SK-N-SH (cell line): ENCODE measurements at regions not wholly inside any gene's neighbourhood (a gene's known extent, or its start where the extent isn't known, plus 50 kb on each side); places are given as distances from the start of the nearest gene placed in this dataset.
"Not testable (repeated sequence)": the region's sequence is repeated elsewhere in the genome, so short reads cannot be mapped to it uniquely, and the experiment has no call there.

Source experiments
- CTCF ChIA-PET: fragments of 300-600, 350-600 bp; formaldehyde crosslinking; extraction: SDS; loops from one replicate; lab custom pipeline; 2021; lab: Yijun Ruan, JAX
- POLR2A ChIA-PET: fragments of 350-600 bp; sonication (Branson Sonifier 250); formaldehyde crosslinking; extraction: SDS; loops from one replicate; lab custom pipeline; 2020; ENCODE audit warnings: antibody characterized with exemption, inconsistent platforms; lab: Yijun Ruan, JAX
- DNase-seq: peaks from one replicate; pipeline ENCODE4 v3.0.0; 2012
- H2AFZ ChIP-seq: fragments of 200-600 bp; sonication (generic); 2 replicates; pipeline ENCODE4 v1.8.1; 2016; ENCODE audit warnings: antibody characterized with exemption, mild to moderate bottlenecking, low read depth
- H3F3A ChIP-seq: fragments of 200-600 bp; sonication (generic); replicated peaks from 2 replicates; pipeline ENCODE3; 2016; ENCODE audit warnings: antibody characterized with exemption, mild to moderate bottlenecking; ENCODE audit not compliant: insufficient read depth
- H3K27ac ChIP-seq, 2 experiments: fragments of 200-500 bp in 1 of 2; fragments of 200-600 bp in 1 of 2; sonication (Bioruptor generic) in 1 of 2; sonication (generic), shearing (Covaris generic) in 1 of 2; 2 replicates each; pipeline versions ENCODE4 v1.5.1 to v1.6.1; 2014 to 2016; ENCODE audit warnings: low read depth in 2 of 2, inconsistent platforms in 1 of 2, low read length in 1 of 2, mild to moderate bottlenecking in 1 of 2, mixed read lengths in 1 of 2
- H3K27me3 ChIP-seq: fragments of 200-600 bp; sonication (generic), shearing (Covaris generic); 2 replicates; pipeline ENCODE4 v1.6.1; 2016; ENCODE audit warnings: mixed run types; ENCODE audit not compliant: insufficient read depth
- H3K36me3 ChIP-seq, 2 experiments: fragments of 200-500 bp in 1 of 2; fragments of 200-600 bp in 1 of 2; sonication (Bioruptor generic) in 1 of 2; sonication (generic) in 1 of 2; replicated peaks in 1 of 2; 2 replicates each; pipeline versions ENCODE3 to v1.5.1; 2014 to 2016; ENCODE audit warnings: low read length in 1 of 2, mild to moderate bottlenecking in 1 of 2; ENCODE audit not compliant: insufficient read depth in 2 of 2, control insufficient read depth in 1 of 2
- H3K4me1 ChIP-seq, 2 experiments: fragments of 200-500 bp in 1 of 2; fragments of 200-600 bp in 1 of 2; sonication (Bioruptor generic) in 1 of 2; sonication (generic), shearing (Covaris generic) in 1 of 2; 2 replicates each; pipeline versions ENCODE4 v1.5.1 to v1.6.1; 2014 to 2016; ENCODE audit warnings: low read depth in 1 of 2, low read length in 1 of 2, mixed run types in 1 of 2; ENCODE audit not compliant: insufficient read depth in 2 of 2, control insufficient read depth in 1 of 2
- H3K4me2 ChIP-seq: fragments of 200-600 bp; sonication (generic), shearing (Covaris generic); 2 replicates; pipeline ENCODE4 v1.6.1; 2017; ENCODE audit warnings: mixed run types
- H3K4me3 ChIP-seq, 2 experiments: fragments of 200-500 bp in 1 of 2; fragments of 200-600 bp in 1 of 2; sonication (Bioruptor generic) in 1 of 2; sonication (generic), shearing (Covaris generic) in 1 of 2; 2 replicates each; pipeline versions ENCODE4 v1.5.1 to v1.8.1; 2014 to 2016; ENCODE audit warnings: low read depth in 2 of 2, inconsistent platforms in 1 of 2, low read length in 1 of 2, mild to moderate bottlenecking in 1 of 2, mixed read lengths in 1 of 2, moderate library complexity in 1 of 2
- H3K79me2 ChIP-seq: fragments of 200-600 bp; sonication (generic); 2 replicates; pipeline ENCODE4 v1.8.1; 2017; ENCODE audit warnings: mild to moderate bottlenecking; ENCODE audit not compliant: insufficient read depth
- H3K9ac ChIP-seq: fragments of 200-600 bp; sonication (generic); 2 replicates; pipeline ENCODE4 v1.6.1; 2017; ENCODE audit warnings: mixed run types
- H3K9me2 ChIP-seq: fragments of 200-600 bp; sonication (generic); 2 replicates; pipeline ENCODE4 v1.6.1; 2017; ENCODE audit warnings: mixed run types
- H3K9me3 ChIP-seq: fragments of 200-600 bp; sonication (generic); 2 replicates; pipeline ENCODE4 v1.6.1; 2017; ENCODE audit warnings: mixed run types, mild to moderate bottlenecking, moderate library complexity
- H4K20me1 ChIP-seq: fragments of 200-600 bp; sonication (generic); 2 replicates; pipeline ENCODE4 v1.6.1; 2017; ENCODE audit warnings: mild to moderate bottlenecking, mixed run types; ENCODE audit not compliant: insufficient read depth
- ELF1 ChIP-seq: IDR thresholded peaks from 2 replicates; pipeline ENCODE4 v1.4.0; 2012
- EP300 ChIP-seq, 2 experiments: IDR thresholded peaks; 2 replicates each; pipeline versions ENCODE4 v1.4.0 to v1.6.1; 2012; ENCODE audit warnings: borderline replicate concordance in 1 of 2, low read depth in 1 of 2, low read length in 1 of 2
- EZH2phosphoT487 ChIP-seq: fragments of 200-600 bp; sonication (generic); IDR thresholded peaks from 2 replicates; pipeline ENCODE4 v1.6.1; 2017; ENCODE audit warnings: low read depth, mixed run types, mild to moderate bottlenecking, antibody characterized with exemption, moderate library complexity, borderline replicate concordance
- FOSL2 ChIP-seq: IDR thresholded peaks from 2 replicates; pipeline ENCODE4 v1.4.0; 2012; ENCODE audit warnings: low read depth, mild to moderate bottlenecking, moderate library complexity, borderline replicate concordance
- GABPA ChIP-seq: IDR thresholded peaks from 2 replicates; pipeline ENCODE4 v1.4.0; 2012; ENCODE audit warnings: low read depth, mild to moderate bottlenecking
- MAX ChIP-seq: IDR thresholded peaks from 2 replicates; pipeline ENCODE4 v1.4.0; 2012; ENCODE audit warnings: low read depth
- MEF2A ChIP-seq: IDR thresholded peaks from 2 replicates; pipeline ENCODE4 v1.4.0; 2012; ENCODE audit warnings: low read depth, borderline replicate concordance
- POLR2AphosphoS5 ChIP-seq: IDR thresholded peaks from 2 replicates; pipeline ENCODE4 v1.6.1; 2012; ENCODE audit warnings: low read depth, low read length
- SMC3 ChIP-seq: IDR thresholded peaks from 2 replicates; pipeline ENCODE4 v1.6.1; 2012; ENCODE audit warnings: low read depth, low read length, improper control_type of control experiment
- TAF1 ChIP-seq: IDR thresholded peaks from 2 replicates; pipeline ENCODE4 v1.6.1; 2012; ENCODE audit warnings: low read depth, mild to moderate bottlenecking, low read length, moderate library complexity, borderline replicate concordance
- TCF12 ChIP-seq: IDR thresholded peaks from 2 replicates; pipeline ENCODE4 v1.4.0; 2012
- TEAD4 ChIP-seq: IDR thresholded peaks from 2 replicates; pipeline ENCODE4 v1.4.0; 2012; ENCODE audit warnings: mild to moderate bottlenecking, borderline replicate concordance; ENCODE audit not compliant: insufficient read depth
- USF1 ChIP-seq: IDR thresholded peaks from 2 replicates; pipeline ENCODE4 v1.4.0; 2012; ENCODE audit warnings: low read depth, borderline replicate concordance
- WGBS: methylation state at CpG from one replicate; pipeline ENCODE4 v1.1.6; 2017; ENCODE audit warnings: low lambda C conversion rate; 5-methylcytosine and 5-hydroxymethylcytosine counted together
- TF ChIP-seq, protein P1 (sequence below): fragments of 200-600 bp; sonication (generic); IDR thresholded peaks from 2 replicates; pipeline ENCODE4 v1.6.1; 2017; ENCODE audit warnings: antibody characterized with exemption, mild to moderate bottlenecking, moderate library complexity
- TF ChIP-seq, protein P2 (sequence below): IDR thresholded peaks from 2 replicates; pipeline ENCODE4; 2012
- TF ChIP-seq, protein P3 (sequence below): IDR thresholded peaks from 2 replicates; pipeline ENCODE4 v1.6.1; 2012; ENCODE audit warnings: mild to moderate bottlenecking, low read depth, low read length, moderate library complexity

- no peak for TF ChIP-seq EP300 (IDR thresholded peaks at IDR 0.05; ENCODE audit: borderline replicate concordance in 1 of 2, low read depth in 1 of 2, low read length in 1 of 2)
- TF ChIP-seq MEF2A: no peak
- TF ChIP-seq, protein P1, sequence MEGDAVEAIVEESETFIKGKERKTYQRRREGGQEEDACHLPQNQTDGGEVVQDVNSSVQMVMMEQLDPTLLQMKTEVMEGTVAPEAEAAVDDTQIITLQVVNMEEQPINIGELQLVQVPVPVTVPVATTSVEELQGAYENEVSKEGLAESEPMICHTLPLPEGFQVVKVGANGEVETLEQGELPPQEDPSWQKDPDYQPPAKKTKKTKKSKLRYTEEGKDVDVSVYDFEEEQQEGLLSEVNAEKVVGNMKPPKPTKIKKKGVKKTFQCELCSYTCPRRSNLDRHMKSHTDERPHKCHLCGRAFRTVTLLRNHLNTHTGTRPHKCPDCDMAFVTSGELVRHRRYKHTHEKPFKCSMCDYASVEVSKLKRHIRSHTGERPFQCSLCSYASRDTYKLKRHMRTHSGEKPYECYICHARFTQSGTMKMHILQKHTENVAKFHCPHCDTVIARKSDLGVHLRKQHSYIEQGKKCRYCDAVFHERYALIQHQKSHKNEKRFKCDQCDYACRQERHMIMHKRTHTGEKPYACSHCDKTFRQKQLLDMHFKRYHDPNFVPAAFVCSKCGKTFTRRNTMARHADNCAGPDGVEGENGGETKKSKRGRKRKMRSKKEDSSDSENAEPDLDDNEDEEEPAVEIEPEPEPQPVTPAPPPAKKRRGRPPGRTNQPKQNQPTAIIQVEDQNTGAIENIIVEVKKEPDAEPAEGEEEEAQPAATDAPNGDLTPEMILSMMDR: no peak
- no peak for TF ChIP-seq TEAD4
- no peak for TF ChIP-seq EZH2phosphoT487
- TF ChIP-seq MAX: no peak
These were observed 517.1 kb downstream of the PRKD1 start (continued) for GRCh38 chr14:29410581-29410980.

- WGBS: under 1% methylated on average over 5 of the region's 5 CpGs
- H3K27ac ChIP-seq, H3K9me3 ChIP-seq, H3K27me3 ChIP-seq, H3K36me3 ChIP-seq, H3K4me2 ChIP-seq, H4K20me1 ChIP-seq, POLR2A ChIA-PET, H3K9ac ChIP-seq, H3F3A ChIP-seq, H3K4me1 ChIP-seq, CTCF ChIA-PET, H3K4me3 ChIP-seq, H3K9me2 ChIP-seq, H3K79me2 ChIP-seq, DNase-seq, H2AFZ ChIP-seq: not testable (repeated sequence)
These were observed 512.7 kb downstream of the PRKD1 start for GRCh38 chr14:29414931-29415330.

- WGBS: 0% methylated on average over 1 of the region's 1 CpG
- H3K27ac ChIP-seq: no peak overlapping the region
- H3K9ac ChIP-seq: no peak overlapping the region
- H4K20me1 ChIP-seq: no peaks in the 10 kb centered on the region
- no peak for DNase-seq
- ChIA-PET CTCF (no interaction called here), POLR2A (no interaction called here)
- no peaks in the 10 kb centered on the region for H3K36me3 ChIP-seq
- H3K9me2 ChIP-seq: no peaks in the 10 kb centered on the region
- H3F3A ChIP-seq: no peaks in the 10 kb centered on the region
- H3K27me3 ChIP-seq: peaks cover 15% of the 10 kb centered on the region
- no peaks in the 10 kb centered on the region for H3K4me1 ChIP-seq
- no peaks in the 10 kb centered on the region for H3K9me3 ChIP-seq
- no peak overlapping the region for H3K4me3 ChIP-seq
- H3K79me2 ChIP-seq: no peaks in the 10 kb centered on the region
- no peak overlapping the region for H2AFZ ChIP-seq
- H3K4me2 ChIP-seq: no peak overlapping the region
- TF ChIP-seq, protein P1: no peak
- TF ChIP-seq USF1: no peak
- TF ChIP-seq, protein P2, sequence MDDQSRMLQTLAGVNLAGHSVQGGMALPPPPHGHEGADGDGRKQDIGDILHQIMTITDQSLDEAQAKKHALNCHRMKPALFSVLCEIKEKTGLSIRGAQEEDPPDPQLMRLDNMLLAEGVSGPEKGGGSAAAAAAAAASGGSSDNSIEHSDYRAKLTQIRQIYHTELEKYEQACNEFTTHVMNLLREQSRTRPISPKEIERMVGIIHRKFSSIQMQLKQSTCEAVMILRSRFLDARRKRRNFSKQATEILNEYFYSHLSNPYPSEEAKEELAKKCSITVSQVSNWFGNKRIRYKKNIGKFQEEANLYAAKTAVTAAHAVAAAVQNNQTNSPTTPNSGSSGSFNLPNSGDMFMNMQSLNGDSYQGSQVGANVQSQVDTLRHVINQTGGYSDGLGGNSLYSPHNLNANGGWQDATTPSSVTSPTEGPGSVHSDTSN: no peak
- no peak for TF ChIP-seq POLR2AphosphoS5
- TF ChIP-seq, protein P3, sequence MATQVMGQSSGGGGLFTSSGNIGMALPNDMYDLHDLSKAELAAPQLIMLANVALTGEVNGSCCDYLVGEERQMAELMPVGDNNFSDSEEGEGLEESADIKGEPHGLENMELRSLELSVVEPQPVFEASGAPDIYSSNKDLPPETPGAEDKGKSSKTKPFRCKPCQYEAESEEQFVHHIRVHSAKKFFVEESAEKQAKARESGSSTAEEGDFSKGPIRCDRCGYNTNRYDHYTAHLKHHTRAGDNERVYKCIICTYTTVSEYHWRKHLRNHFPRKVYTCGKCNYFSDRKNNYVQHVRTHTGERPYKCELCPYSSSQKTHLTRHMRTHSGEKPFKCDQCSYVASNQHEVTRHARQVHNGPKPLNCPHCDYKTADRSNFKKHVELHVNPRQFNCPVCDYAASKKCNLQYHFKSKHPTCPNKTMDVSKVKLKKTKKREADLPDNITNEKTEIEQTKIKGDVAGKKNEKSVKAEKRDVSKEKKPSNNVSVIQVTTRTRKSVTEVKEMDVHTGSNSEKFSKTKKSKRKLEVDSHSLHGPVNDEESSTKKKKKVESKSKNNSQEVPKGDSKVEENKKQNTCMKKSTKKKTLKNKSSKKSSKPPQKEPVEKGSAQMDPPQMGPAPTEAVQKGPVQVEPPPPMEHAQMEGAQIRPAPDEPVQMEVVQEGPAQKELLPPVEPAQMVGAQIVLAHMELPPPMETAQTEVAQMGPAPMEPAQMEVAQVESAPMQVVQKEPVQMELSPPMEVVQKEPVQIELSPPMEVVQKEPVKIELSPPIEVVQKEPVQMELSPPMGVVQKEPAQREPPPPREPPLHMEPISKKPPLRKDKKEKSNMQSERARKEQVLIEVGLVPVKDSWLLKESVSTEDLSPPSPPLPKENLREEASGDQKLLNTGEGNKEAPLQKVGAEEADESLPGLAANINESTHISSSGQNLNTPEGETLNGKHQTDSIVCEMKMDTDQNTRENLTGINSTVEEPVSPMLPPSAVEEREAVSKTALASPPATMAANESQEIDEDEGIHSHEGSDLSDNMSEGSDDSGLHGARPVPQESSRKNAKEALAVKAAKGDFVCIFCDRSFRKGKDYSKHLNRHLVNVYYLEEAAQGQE: no peak
- TF ChIP-seq TAF1: no peak
- no peak for TF ChIP-seq FOSL2
- no peak for TF ChIP-seq ELF1
- no peak for TF ChIP-seq GABPA
- no peak for TF ChIP-seq TCF12
- no peak for TF ChIP-seq SMC3
- TF ChIP-seq EZH2phosphoT487: no peak
These were observed 507.9 kb downstream of the PRKD1 start for GRCh38 chr14:29419736-29420135.
